Parathyroid adenoma (tissue), 2 donors: ENCODE measurements at regions not wholly inside any gene's neighbourhood (a gene's known extent, or its start where the extent isn't known, plus 50 kb on each side); places are given as distances from the start of the nearest gene placed in this dataset.

Experiments used
- H2AFZ ChIP-seq: fragments of 300-600 bp; sonication (generic); one replicate; pipeline ENCODE4 v1.7.0; 2017; ENCODE audit warnings: antibody characterized with exemption, mild to moderate bottlenecking
- H3K27ac ChIP-seq: fragments of 300-600 bp; sonication (generic); one replicate; pipeline ENCODE4 v1.7.0; 2017
- H3K27me3 ChIP-seq: fragments of 300-600 bp; sonication (generic); one replicate; pipeline ENCODE4 v1.7.0; 2017; ENCODE audit warnings: low read length; ENCODE audit not compliant: control insufficient read depth, insufficient read depth
- H3K36me3 ChIP-seq: fragments of 300-600 bp; sonication (generic); one replicate; pipeline ENCODE4 v1.7.0; 2017; ENCODE audit warnings: low read length; ENCODE audit not compliant: control insufficient read depth, insufficient read depth
- H3K4me1 ChIP-seq: fragments of 300-600 bp; sonication (generic); one replicate; pipeline ENCODE4 v1.7.0; 2017; ENCODE audit warnings: control low read depth
- H3K4me2 ChIP-seq: fragments of 300-600 bp; sonication (generic); one replicate; pipeline ENCODE4 v1.7.0; 2017; ENCODE audit warnings: low read length
- H3K4me3 ChIP-seq: fragments of 300-600 bp; sonication (generic); one replicate; pipeline ENCODE4 v1.7.0; 2017; ENCODE audit warnings: low read depth, low read length
- H3K79me2 ChIP-seq: fragments of 300-600 bp; sonication (generic); one replicate; pipeline ENCODE4 v1.7.0; 2017; ENCODE audit warnings: control low read depth
- H3K9ac ChIP-seq: fragments of 300-600 bp; sonication (generic); one replicate; pipeline ENCODE4 v1.7.0; 2017; ENCODE audit warnings: mild to moderate bottlenecking
- H3K9me3 ChIP-seq: fragments of 300-600 bp; sonication (generic); one replicate; pipeline ENCODE4 v1.7.0; 2017; ENCODE audit warnings: low read length; ENCODE audit not compliant: control insufficient read depth
- CTCF ChIP-seq: fragments of 300-600 bp; sonication (generic); IDR thresholded peaks from one replicate; pipeline ENCODE4 v1.7.0; 2017; ENCODE audit warnings: antibody characterized with exemption, mild to moderate bottlenecking
- donor health status: primary hyperparathyroidism.

- no peak overlapping the region for H3K4me3 ChIP-seq
- no peaks in the 10 kb centered on the region for H3K36me3 ChIP-seq
Measured at GRCh38 chr2:195594248-195594647, 62.8 kb upstream of the SLC39A10 start.

GRCh38 chr2:195592105-195592504, 64.9 kb upstream of the SLC39A10 start:
- Histone ChIP-seq H3K27ac (no peak overlapping the region), H3K9me3 (no peaks in the 10 kb centered on the region), H3K4me2 (no peak overlapping the region), H2AFZ (no peak overlapping the region), H3K9ac (no peak overlapping the region), H3K4me3 (no peak overlapping the region), H3K36me3 (no peaks in the 10 kb centered on the region), H3K27me3 (no peaks in the 10 kb centered on the region), H3K79me2 (no peaks in the 10 kb centered on the region), H3K4me1 (no peaks in the 10 kb centered on the region)
- TF ChIP-seq CTCF = no peak

More at GRCh38 chr2:195594248-195594647, 62.8 kb upstream of the SLC39A10 start:
- no peak for TF ChIP-seq CTCF
- no peak overlapping the region for H3K4me2 ChIP-seq
- no peaks in the 10 kb centered on the region for H3K79me2 ChIP-seq
- H3K27me3 ChIP-seq = no peaks in the 10 kb centered on the region
- H3K27ac ChIP-seq = no peak overlapping the region
- H3K4me1 ChIP-seq = no peaks in the 10 kb centered on the region
- H3K9me3 ChIP-seq = no peaks in the 10 kb centered on the region
- peak overlapping the region; percentile 23 for H2AFZ ChIP-seq
- no peak overlapping the region for H3K9ac ChIP-seq

GRCh38 chr2:195590861-195591205, 66.2 kb upstream of the SLC39A10 start:
- no peaks in the 10 kb centered on the region for H3K4me1 ChIP-seq
- no peak overlapping the region for H3K4me3 ChIP-seq
- TF ChIP-seq CTCF = no peak
- no peak overlapping the region for H2AFZ ChIP-seq
- no peaks in the 10 kb centered on the region for H3K36me3 ChIP-seq
- no peaks in the 10 kb centered on the region for H3K27me3 ChIP-seq
- no peaks in the 10 kb centered on the region for H3K9me3 ChIP-seq
- H3K27ac ChIP-seq = no peak overlapping the region
- no peaks in the 10 kb centered on the region for H3K79me2 ChIP-seq
- no peak overlapping the region for H3K4me2 ChIP-seq
- H3K9ac ChIP-seq = no peak overlapping the region

- Histone ChIP-seq H3K27me3 (no peaks in the 10 kb centered on the region), H3K4me2 (no peak overlapping the region), H3K36me3 (no peaks in the 10 kb centered on the region), H3K4me1 (no peaks in the 10 kb centered on the region), H3K27ac (no peak overlapping the region), H2AFZ (no peak overlapping the region), H3K79me2 (no peaks in the 10 kb centered on the region), H3K4me3 (no peak overlapping the region), H3K9ac (no peak overlapping the region), H3K9me3 (no peaks in the 10 kb centered on the region)
- TF ChIP-seq CTCF = no peak
Measured at GRCh38 chr2:195590199-195590860, 66.7 kb upstream of the SLC39A10 start.

GRCh38 chr2:195587966-195588365, 69.1 kb upstream of the SLC39A10 start:
- H3K4me2 ChIP-seq = no peak overlapping the region
- H3K79me2 ChIP-seq = no peaks in the 10 kb centered on the region
- H3K4me1 ChIP-seq = no peaks in the 10 kb centered on the region
- H3K4me3 ChIP-seq = no peak overlapping the region
- H2AFZ ChIP-seq = no peak overlapping the region
- H3K9me3 ChIP-seq = no peaks in the 10 kb centered on the region
- no peaks in the 10 kb centered on the region for H3K27me3 ChIP-seq
- TF ChIP-seq CTCF = no peak
- H3K36me3 ChIP-seq = no peaks in the 10 kb centered on the region
- no peak overlapping the region for H3K27ac ChIP-seq
- no peak overlapping the region for H3K9ac ChIP-seq
